Activated CD4-positive, CD25-positive, alpha-beta regulatory T cell treated with anti-CD3 and anti-CD28 coated beads, Interleukin-2, amount 50 U/mL, for 72 hours (primary cell): ENCODE measurements at regions not wholly inside any gene's neighbourhood (a gene's known extent, or its start where the extent isn't known, plus 50 kb on each side); places are given as distances from the start of the nearest gene placed in this dataset.
"Not testable (repeated sequence)": the region's sequence is repeated elsewhere in the genome, so short reads cannot be mapped to it uniquely, and the experiment has no call there.

Experiments used
- DNase-seq: peaks from one replicate; pipeline ENCODE4 v3.0.0; 2021

DNA sequence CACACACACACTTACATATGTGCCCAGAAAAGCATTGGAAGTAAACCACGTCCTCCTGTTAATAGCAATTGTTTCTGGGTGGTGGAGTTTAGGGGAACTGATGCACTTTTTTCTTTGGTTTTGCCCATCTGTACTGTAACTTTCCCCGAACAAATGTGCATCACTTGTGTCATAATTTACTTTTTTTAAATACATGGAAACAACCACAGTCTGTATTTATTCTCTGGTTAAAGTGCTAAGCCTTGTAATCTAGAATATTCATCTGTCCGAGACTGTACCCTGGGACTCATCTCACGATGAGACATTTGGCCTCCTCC, 61.5 kb upstream of the CD93 start:
- DNase-seq = no peak

DNA sequence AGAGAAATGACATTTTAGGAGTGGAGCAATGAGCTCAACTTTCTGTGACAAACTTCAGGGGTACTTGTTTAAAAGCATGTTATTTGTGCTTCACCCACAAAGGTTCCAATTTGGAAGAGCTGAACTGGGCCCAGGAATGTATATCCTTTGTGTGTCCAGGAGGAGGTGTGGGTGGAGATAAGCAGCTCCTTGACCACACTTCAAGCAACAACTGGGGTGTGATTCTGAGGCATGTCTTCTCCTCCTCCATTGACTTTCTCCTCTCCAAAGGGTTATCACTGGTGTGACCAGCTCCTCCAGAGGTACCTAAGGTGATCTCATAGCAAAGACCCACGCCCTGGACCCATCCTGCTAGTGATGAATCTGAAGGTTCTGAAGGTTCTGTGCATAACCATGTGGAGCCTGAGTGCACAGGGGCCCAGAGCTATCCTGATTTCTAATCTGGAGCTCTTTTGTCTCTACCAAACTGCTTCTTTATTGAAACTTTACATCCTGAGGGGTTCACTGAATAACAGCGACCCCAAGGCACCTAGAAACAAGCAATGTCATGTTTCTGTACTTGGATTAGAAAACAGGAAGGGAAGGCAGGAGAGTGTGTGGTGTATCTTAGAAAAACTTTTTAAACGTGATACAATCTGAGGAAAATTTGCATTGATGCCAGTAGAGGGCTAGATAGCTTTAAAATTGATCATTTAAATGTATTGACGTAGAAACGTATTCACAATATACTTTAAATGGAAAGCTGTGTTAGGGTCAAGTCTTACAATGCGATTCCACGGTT, 60.9 kb upstream of the CD93 start:
- DNase-seq = no peak

DNA sequence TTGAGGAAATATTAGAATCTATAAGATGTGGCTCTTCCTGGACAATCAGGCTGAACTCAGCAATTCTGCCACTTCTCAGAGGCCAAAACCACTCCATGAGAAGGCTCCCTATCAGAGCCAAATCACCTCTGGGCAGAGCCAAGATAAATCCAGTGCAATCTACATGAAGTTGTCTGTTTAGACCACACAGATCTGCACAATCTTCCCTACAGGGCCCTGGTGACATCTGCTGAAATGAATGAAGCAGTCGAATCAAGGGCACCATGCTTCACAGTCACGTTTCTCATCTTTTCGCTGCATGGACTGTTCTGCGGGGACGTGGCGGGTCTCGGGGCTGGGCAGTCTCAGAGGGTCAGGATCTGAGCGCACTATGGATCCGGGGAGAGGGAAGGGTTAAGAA, 60.1 kb upstream of the CD93 start:
- DNase-seq = no peak

DNA sequence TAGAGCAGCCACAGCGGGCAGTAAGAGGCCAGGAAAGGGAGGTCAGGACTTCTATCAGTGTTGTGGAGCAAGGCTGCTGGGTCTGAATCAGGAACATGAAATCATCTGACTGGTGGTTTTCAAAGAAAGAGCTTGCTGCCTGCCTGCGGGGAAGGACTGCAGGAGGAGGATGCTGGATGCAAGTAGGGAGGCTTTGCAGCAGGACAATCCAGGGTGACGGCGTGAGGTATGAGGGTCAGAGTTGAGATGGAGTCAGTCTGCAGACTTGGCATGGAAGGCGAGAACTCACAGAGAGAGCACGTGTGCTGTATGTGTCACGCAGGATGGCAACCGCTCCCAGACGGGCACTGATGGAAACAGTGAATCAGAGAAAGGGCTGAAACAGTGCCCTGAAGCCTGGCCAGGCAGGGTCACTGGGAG, 59.2 kb upstream of the CD93 start:
- no peak for DNase-seq

DNA sequence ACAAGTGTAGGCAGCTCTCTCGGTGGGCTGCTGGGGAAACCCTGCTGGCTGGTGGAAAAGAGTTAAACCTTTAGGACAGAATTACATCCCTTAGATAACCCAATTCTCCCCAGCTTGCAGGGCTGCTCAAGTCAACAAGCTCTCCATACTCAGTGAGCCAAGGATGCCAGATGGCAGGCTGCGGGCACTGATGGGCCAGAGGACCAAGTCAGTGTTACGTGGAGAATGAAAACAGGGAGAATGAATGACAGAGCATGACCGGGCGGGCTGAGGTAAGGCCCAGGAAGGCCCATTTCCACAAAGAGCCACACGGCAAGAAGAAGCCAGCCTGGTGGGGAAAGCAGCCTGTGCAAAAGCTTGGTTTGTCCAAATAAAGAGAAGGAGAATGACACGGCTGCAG, 58.7 kb upstream of the CD93 start:
- DNase-seq = no peak

DNA sequence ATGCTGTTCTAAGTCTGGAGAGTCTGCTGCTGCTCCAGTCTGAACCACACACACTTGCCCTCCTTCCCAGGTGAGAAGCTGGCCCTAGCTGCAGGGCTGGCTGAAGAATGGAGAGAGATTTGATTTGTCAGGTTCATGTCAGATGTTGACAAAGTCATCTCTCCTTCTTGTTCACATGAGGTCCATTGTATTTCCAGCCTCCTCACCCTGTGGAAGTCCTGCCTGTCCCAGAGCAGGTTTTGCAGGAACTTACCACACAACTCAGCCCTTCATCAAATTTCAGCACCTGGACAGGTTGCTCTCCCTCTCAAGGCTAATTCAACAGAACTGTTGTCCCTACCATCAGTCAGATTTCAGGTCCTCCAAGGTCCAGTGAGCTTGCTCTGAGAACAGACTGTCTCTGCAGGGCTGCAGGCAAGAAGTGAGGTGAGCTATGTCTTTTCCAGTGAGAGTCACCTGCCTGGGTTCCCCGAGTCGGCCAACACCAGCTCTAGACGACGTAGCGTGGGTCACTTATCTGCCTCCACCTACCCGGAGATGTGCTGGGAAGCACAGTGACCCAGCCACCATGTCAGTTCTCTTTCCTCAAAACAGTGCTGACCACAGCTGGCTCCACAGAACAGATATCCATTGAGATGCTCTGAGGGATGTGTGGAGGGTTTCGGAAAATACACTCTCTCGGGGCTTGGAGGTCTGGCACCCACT, 58.0 kb upstream of the CD93 start:
- no peak for DNase-seq

DNA sequence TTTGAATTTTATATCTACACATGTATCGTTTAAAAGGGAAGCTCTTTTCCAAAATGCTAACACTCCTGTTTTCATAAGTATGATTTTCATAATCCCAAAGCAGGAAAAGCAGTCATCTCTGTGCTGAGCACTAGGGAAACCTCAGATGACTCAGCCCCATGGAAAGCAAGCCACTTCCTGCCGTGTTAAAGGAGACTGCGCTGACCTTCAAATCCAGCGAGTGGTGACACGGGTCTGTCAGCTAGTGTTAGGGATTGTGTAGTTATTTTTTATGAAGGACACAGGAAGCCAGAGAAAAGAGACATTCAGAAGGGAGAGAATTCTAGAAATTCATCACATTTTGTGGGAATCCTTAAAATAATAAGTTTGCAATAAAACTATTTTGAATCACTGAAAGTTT, 57.0 kb upstream of the CD93 start:
- no peak for DNase-seq

DNA sequence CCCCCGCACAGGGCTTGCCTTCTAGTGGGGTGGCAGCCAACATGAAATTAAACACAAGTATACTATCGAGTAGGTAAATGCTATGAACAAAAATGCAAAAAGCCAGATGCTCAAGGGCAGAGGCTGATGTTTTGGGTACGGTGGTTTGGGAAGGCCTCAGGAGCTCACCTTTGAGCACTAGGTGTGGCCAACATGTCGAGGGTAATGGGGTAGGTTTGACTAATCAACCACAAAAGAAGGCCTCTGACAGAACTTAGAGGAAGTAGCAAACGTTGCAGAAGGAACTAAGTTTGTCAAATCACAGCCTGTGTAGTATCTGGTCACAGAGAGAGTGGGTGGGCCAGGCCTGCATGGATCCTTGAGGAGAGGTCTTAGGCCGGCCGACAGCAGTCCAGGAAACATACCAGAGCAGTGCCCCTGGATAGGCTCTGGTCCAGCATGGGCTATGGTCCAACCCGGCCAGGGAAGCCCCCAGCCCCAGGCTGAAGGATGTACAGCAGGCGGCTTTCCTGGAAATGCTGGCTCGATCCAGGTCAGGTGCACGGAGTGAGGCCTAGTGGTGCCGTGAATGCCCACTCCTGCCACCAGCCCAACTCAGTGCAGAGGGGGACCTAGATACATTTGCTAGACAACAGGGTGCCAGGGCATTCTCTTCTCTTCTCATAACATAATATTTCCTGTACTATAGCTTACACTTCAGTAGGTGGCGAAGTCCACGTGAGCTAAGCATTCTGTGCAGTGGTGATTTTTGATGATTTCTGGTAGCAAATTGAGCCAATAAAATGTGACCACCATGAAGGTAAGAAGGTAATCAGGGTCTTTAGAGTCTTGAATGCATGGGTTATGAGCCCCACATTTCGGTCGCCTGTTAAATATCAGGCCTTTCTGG, 56.3 kb upstream of the CD93 start:
- DNase-seq = no peak

DNA sequence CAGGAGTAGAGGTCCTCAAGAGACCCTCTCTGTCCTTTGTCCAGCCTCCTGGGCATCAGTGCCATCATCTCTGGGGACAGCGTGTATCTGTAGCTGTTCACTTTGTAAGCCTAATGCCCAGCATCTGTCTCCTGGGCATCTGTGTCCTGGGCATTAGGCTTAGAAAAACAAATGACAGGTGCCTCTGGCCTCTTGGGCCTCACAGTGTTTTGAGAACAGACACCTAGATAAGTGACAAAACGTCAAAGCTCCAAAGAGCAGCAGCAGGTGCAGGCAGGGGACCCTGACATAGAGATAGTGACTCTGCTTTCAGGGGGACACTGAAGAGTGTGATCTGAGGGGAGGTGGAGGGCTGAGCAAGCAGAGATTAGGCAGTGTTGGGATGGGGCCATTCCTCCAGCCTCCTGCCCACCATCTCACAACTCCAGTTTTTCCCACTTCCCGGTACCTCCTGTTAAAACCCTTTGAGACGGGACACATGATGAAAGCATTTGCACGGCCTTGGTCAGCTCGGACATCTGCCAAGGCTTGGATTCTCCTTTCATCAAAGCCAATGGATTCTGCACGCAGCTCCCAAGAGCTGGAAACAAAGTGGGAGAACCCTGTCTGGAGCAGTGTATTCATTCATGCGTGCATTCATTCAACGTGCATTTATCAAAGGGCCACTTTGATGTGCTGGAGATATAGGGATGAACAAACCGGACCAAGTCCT, 55.5 kb upstream of the CD93 start:
- no peak for DNase-seq

DNA sequence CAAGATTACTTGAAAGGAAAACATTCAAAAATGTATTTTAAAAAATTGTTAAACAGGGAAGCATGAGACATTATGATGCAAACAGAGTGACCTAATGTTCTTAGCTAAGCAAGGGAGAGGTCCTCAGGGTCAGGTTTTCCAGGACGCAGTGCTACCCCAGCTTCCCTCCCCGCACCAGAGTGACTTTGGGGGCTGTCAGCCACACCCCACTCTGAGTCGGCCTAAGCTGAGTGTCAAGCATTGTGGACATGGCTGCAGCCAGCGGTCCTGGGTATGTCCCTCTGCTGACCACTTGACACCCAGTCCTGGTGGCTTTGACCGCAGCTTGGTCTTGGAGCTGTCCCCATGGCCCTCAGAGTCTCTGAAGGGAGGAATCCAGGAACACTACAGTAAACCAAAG, 54.9 kb upstream of the CD93 start:
- no peak for DNase-seq

DNA sequence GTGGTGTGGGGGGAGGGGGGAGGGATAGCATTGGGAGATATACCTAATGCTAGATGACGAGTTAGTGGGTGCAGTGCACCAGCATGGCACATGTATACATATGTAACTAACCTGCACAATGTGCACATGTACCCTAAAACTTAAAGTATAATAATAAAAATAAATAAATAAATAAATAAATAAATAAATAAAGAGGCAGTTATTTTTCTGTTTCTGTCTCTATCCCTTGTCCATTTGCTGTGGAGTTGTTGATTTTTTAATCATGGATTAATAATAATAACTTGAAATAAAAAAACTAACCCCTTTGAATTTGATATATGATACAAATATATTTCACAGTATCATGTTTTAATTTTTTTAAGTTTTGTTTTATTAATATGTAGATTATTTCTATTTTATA, 53.9 kb upstream of the CD93 start:
- not testable (repeated sequence) for DNase-seq

DNA sequence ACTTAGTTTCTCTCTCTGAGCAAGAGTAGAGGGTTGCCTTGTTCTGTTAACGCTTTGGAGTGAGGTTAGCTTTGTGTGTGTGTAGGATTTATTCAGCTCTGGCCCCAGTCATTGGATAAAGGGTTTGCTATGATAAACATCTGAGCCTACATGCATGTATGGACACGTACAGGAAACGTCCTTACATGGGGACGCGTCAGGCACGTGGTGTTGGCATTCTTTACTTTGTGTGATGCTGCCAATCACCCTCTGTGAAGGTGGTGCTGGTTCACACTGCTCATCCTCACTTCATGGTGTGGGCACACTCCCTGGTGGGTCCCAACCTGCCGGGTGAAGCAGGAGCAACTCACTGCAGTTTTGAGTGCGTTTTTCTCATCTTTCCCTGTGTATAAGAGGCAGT, 53.4 kb upstream of the CD93 start:
- DNase-seq = no peak

DNA sequence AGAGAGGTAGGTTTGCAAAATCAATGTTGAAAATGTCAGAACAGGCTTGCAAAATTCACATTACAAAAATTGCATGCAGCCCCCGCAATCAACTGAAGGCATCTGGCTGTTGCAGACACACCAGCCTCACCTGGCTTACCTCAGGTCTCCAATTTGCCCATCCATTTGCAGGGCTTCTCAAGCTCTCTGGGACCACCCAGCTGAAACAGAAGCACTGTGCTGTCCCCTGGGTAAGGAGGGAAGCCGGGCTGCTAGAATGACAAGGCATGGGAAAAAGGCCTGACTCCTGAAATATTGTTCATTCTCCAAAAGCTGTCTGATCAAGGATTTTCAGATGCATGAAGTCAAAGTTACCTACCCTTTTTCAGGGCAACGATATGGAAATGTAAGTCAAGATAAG, 52.6 kb upstream of the CD93 start:
- DNase-seq = no peak

DNA sequence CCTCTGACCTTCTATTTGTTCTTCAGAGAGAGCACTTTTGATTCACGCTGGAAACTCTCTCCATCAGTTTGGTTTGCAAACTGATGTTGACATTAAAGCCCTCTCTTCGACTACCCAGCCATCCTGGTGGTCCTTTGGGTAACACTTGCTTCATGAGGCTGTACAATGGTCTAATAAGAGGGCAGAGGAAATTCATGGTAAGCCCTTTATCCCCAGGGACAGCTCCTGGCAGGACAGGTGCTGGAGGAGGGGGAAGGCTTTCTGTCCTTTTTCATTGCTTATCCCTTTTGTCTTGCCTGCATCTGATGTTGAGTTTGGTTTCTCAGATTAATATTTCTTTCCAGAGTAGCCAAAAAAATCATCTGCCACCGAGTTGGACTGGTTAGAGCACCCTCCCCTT, 52.1 kb upstream of the CD93 start:
- no peak for DNase-seq

DNA sequence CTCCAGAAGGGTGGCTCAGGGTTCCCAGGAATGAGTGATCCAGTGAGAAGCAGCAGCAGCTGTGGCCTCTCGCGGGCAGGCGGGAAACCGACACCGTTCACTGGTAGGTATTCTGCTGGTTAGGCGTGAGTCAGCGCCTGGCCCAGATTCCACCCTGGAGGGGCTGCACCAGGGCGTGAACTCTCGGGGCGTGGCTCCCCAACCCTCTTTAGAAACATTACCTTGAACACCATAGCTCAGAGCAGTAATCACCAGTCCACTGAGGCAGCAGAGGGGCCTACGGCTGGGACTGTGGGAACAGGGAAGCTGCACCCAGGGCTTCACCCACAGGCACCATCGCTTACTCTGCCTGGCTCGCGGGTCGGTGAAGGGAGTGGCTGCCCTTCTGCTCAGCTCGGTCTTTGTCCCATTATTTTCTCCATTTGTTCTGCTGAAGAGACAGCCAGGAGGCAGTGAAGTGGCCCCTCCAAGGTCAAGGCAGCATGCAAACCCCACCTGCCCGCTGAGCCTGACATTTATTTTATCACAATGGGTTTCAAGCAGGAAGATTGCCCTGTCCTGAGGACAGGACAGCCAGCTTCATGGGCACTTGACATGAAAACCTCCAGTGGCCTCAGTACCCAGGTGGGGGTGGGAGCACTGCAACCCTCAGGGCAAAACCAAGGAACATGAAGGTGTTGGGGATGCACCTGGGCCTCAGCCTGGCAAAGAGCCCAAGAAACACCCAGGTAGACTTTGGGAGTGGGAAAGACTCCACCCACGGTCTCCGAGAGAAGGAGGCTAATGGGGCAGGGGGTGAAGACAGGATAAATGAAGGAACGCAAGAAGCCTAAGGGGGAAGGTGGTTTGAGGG, 51.0 kb upstream of the CD93 start:
- DNase-seq = no peak

DNA sequence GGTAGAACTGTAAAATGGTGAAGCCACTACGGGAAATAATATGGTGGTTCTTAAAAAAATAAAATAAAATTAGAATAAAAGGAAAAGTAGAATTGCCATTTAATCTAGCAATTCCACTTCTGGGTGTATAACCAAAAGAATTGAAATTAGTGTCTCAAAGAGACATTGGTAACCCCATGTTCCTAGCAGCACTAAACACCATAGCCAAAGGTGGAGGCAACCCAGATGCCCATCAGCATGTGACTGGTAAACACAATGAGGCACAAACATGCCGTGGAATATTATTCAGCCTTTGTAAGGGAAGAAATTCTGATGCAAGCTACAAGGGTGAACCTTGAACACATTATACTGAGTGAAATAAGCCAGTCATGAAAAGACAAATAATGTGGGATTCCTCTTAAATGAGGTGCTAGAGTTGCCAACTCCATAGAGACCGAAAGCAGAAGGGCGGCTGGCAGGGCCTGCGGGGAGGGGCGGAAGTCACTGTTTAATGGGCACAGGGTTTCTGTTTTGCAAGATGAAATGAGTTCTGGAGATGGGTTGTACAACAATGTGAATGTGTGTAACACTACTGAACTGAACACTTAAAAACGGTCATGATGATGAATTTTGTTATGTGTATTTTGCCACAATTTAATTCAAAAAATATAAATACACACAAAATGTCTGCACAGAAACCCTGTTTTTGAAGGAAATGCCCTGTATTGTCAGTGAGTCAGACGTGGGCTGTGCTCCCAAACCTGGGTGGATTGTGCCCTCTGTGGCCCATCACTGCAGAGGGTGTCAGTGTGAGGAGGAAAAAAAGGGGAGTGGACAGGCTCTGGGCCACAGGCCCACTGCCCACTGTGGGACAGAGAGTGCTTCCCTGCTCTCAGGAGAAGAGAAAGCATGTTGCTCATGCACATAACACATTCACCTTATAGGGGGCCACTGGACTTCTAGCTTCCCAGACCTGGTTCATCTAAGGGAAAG, 49.6 kb upstream of the CD93 start:
- DNase-seq = no peak
